Stomach (tissue), 8 donors: ENCODE measurements at regions not wholly inside any gene's neighbourhood (a gene's known extent, or its start where the extent isn't known, plus 50 kb on each side); places are given as distances from the start of the nearest gene placed in this dataset.
A peak's percentile ranks its signal among the peaks of the same experiment; 100 is the strongest.

Source experiments
- DNase-seq, 2 donors: peaks; one replicate each; pipeline versions ENCODE4 v3.0.0 to v3.0.0-alpha.2; 2013 to 2019
- H3K27ac ChIP-seq, 5 donors: fragments of 200-600 bp in 4 of 5; sonication (generic) in 4 of 5; one replicate each; pipeline ENCODE4 v1.5.1; 2013 to 2019; ENCODE audit warnings: mild to moderate bottlenecking in 1 of 5, moderate library complexity in 1 of 5
- H3K27me3 ChIP-seq, 3 donors: fragments of 200-600 bp; sonication (generic); one replicate each; pipeline ENCODE4 v1.5.1; 2017 to 2019; ENCODE audit warnings: mixed run types in 1 of 3
- H3K36me3 ChIP-seq, 4 donors: fragments of 200-600 bp; sonication (generic); 1 replicate in 3 of 4; 2 replicates in 1 of 4; pipeline ENCODE4 v1.5.1; 2016 to 2019
- H3K4me1 ChIP-seq, 4 donors: fragments of 200-600 bp; sonication (generic); one replicate each; pipeline ENCODE4 v1.5.1; 2016 to 2019
- H3K4me3 ChIP-seq, 4 donors: fragments of 200-600 bp; sonication (generic) in 3 of 4; one replicate each; pipeline ENCODE4 v1.5.1; 2016 to 2019; ENCODE audit warnings: mild to moderate bottlenecking in 1 of 4
- H3K9me3 ChIP-seq, 4 donors: fragments of 200-600 bp; sonication (generic); one replicate each; pipeline ENCODE4 v1.5.1; 2016 to 2019
- CTCF ChIP-seq, 7 experiments: fragments of 450-650 bp in 4 of 7; fragments of 200-600 bp in 3 of 7; sonication (generic) in 3 of 7; IDR thresholded peaks; one replicate each; pipeline ENCODE4 v1.5.1; 2016 to 2019; ENCODE audit warnings: antibody characterized with exemption in 7 of 7, control low read depth in 2 of 7, mild to moderate bottlenecking in 1 of 7
- EP300 ChIP-seq: sonication (generic); formaldehyde crosslinking; IDR thresholded peaks from one replicate; pipeline ENCODE4 v1.6.1; 2017; ENCODE audit warnings: antibody characterized with exemption
- POLR2A ChIP-seq, 4 donors: fragments of 450-650 bp; IDR thresholded peaks; one replicate each; pipeline ENCODE4 v1.6.1; 2016; ENCODE audit warnings: antibody characterized with exemption in 4 of 4, control low read depth in 2 of 4, mild to moderate bottlenecking in 1 of 4, moderate library complexity in 1 of 4
- POLR2AphosphoS5 ChIP-seq, 3 donors: sonication (generic); formaldehyde crosslinking; IDR thresholded peaks; one replicate each; pipeline ENCODE4 v1.6.1; 2016; ENCODE audit warnings: antibody characterized with exemption in 3 of 3
- WGBS, 5 donors: extraction: QIAGEN DNeasy Blood & Tissue Kit in 3 of 5; methylation state at CpG; one replicate each; pipeline versions ENCODE4 v1.1.5 to v1.1.7; 2013 to 2018; 5-methylcytosine and 5-hydroxymethylcytosine counted together
- intact Hi-C: fragments of 100-400 bp; cut with DNase I; formaldehyde crosslinking; loops from one replicate; pipeline ENCODE4 v1.15.1; 2023; ENCODE audit warnings: low total_unique reads
- donor health status: healthy with polysubstance abuse.
- donor health status: Bipolar disorder and iron deficiency.
- donor health status: healthy.

GRCh38 chr18:71105994-71106546, 817.2 kb downstream of the SOCS6 start:
- no peak overlapping the region for H3K27ac ChIP-seq
- H3K4me1 ChIP-seq: no peaks in the 10 kb centered on the region
- TF ChIP-seq CTCF (IDR thresholded peaks at IDR 0.05) (no peak), POLR2A (IDR thresholded peaks at IDR 0.05) (no peak), POLR2AphosphoS5 (IDR thresholded peaks at IDR 0.05) (no peak), EP300 (no peak)
- no peaks in the 10 kb centered on the region for H3K27me3 ChIP-seq
- no peak overlapping the region for H3K4me3 ChIP-seq
- WGBS, 5 donors: 42 to 57% (median 50%) methylated on average over 4 of the region's 4 CpGs
- no peak for DNase-seq
- intact Hi-C loops: no loop called here
- no peaks in the 10 kb centered on the region for H3K36me3 ChIP-seq
- H3K9me3 ChIP-seq: no peaks in the 10 kb centered on the region

GRCh38 chr18:71105078-71105819, 816.4 kb downstream of the SOCS6 start:
- peak overlapping the region in 1 of 5 donors; percentile 10 for H3K27ac ChIP-seq
- no peak for DNase-seq
- H3K27me3 ChIP-seq: no peaks in the 10 kb centered on the region
- TF ChIP-seq CTCF (IDR thresholded peaks at IDR 0.05) (no peak), POLR2AphosphoS5 (IDR thresholded peaks at IDR 0.05) (no peak), POLR2A (IDR thresholded peaks at IDR 0.05) (no peak), EP300 (no peak)
- 37 to 49% (median 43%) methylated on average over 6 of the region's 6 CpGs for WGBS, 5 donors
- no peak overlapping the region for H3K4me3 ChIP-seq
- no peaks in the 10 kb centered on the region for H3K9me3 ChIP-seq
- intact Hi-C loops: no loop called here
- no peaks in the 10 kb centered on the region for H3K4me1 ChIP-seq
- H3K36me3 ChIP-seq: no peaks in the 10 kb centered on the region

- intact Hi-C loops: no loop called here
Observed at GRCh38 chr18:71079606-71080005, 790.8 kb downstream of the SOCS6 start.

GRCh38 chr18:71077451-71077850, 788.6 kb downstream of the SOCS6 start:
- DNase-seq: no peak
- Histone ChIP-seq H3K27ac (no peak overlapping the region), H3K4me3 (no peak overlapping the region), H3K36me3 (no peaks in the 10 kb centered on the region), H3K27me3 (no peaks in the 10 kb centered on the region), H3K9me3 (peaks cover 0 to 6% (median 0%) of the 10 kb centered on the region in 4 donors), H3K4me1 (no peaks in the 10 kb centered on the region)
- WGBS, 5 donors: 42 to 54% (median 50%) methylated on average over 4 of the region's 4 CpGs
- intact Hi-C loops: no loop called here
- TF ChIP-seq POLR2A (IDR thresholded peaks at IDR 0.05) (no peak), POLR2AphosphoS5 (IDR thresholded peaks at IDR 0.05) (no peak)

More at GRCh38 chr18:71079606-71080005, 790.8 kb downstream of the SOCS6 start:
- Histone ChIP-seq H3K27me3 (no peaks in the 10 kb centered on the region), H3K4me1 (no peaks in the 10 kb centered on the region), H3K4me3 (no peak overlapping the region), H3K27ac (no peak overlapping the region), H3K36me3 (no peaks in the 10 kb centered on the region), H3K9me3 (peaks cover 0 to 6% (median 0%) of the 10 kb centered on the region in 4 donors)
- DNase-seq: no peak
- 57 to 73% (median 65%) methylated on average over 9 of the region's 9 CpGs for WGBS, 5 donors
- no peak for TF ChIP-seq CTCF (IDR thresholded peaks at IDR 0.05)
- no peak for TF ChIP-seq POLR2AphosphoS5 (IDR thresholded peaks at IDR 0.05)
- TF ChIP-seq POLR2A (IDR thresholded peaks at IDR 0.05): no peak
- no peak for TF ChIP-seq EP300

- DNase-seq: no peak
- no peak overlapping the region for H3K4me3 ChIP-seq
- peaks cover 0 to 6% (median 0%) of the 10 kb centered on the region in 4 donors for H3K9me3 ChIP-seq
- no peak overlapping the region for H3K27ac ChIP-seq
- H3K4me1 ChIP-seq: no peaks in the 10 kb centered on the region
- H3K36me3 ChIP-seq: no peaks in the 10 kb centered on the region
- TF ChIP-seq POLR2AphosphoS5 (IDR thresholded peaks at IDR 0.05) (no peak), EP300 (no peak), POLR2A (IDR thresholded peaks at IDR 0.05) (no peak), CTCF (IDR thresholded peaks at IDR 0.05) (no peak)
- 56 to 74% (median 62%) methylated on average over 3 of the region's 3 CpGs for WGBS, 5 donors
- intact Hi-C loops: no loop called here
- H3K27me3 ChIP-seq: no peaks in the 10 kb centered on the region
Observed at GRCh38 chr18:71075147-71075546, 786.3 kb downstream of the SOCS6 start.
